HG02623 (cell line): ENCODE measurements at regions not wholly inside any gene's neighbourhood (a gene's known extent, or its start where the extent isn't known, plus 50 kb on each side); places are given as distances from the start of the nearest gene placed in this dataset.

Experiments
- ATAC-seq: cut with Tn5 transposase; IDR thresholded peaks from one replicate; pipeline ENCODE4 v1.9.1; 2021; ENCODE audit warnings: moderate library complexity; ENCODE audit not compliant: unreplicated experiment

- no peak for ATAC-seq
These were observed 204.2 kb upstream of the FOXF1 start for GRCh38 chr16:86306011-86306644.

DNA sequence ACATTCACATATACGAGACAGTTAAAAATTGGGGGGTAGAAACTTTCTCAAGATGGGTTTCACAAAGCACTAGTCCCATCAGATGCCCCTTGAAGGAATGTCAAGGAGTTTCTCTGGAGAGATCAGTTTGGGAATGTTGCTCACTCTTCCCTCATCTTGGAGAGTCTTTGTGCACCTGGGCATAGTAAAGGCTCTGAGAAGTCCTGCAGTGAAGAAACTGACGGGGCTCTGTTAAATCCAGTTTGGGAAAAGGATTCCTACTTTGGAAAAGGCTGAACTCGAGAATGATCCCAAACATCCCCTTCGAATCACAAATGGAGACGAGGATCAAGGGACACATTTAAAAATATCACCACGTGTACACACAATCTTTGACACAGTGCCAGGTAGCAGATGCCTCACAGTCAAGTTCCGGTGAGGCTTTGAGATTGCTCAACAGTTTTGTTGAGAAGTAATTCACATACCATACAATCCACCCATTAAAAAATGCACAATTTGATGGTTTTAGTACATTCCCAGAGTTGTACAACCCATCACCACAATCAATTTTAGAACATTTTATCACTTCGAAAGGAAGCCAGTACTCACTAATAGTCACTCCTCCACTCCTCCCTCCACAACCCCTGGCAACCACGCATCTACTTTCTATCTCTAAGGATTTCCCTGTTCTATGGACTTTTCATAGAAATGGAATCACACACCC, 203.4 kb upstream of the FOXF1 start:
- ATAC-seq = no peak

DNA sequence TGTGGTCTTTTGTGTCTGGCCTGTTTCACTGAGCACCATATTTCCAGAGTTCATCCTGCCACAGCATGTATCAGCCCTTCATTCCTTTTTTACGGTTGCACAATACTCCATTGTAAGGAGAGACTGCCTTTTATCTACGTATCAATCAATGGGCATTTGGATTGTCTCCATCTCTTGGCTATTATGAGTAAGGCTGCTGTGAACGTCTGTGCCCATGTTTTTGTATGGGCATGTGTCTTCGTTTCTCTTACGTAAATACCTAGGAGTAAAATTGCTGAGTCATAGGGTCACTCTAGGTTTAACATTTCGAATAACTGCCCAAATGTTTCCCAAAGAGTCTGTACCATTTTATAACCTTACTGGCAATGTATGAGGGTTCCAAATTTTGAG, 202.8 kb upstream of the FOXF1 start:
- no peak for ATAC-seq

- ATAC-seq = no peak
These were observed 201.8 kb upstream of the FOXF1 start for GRCh38 chr16:86308514-86308913.

DNA sequence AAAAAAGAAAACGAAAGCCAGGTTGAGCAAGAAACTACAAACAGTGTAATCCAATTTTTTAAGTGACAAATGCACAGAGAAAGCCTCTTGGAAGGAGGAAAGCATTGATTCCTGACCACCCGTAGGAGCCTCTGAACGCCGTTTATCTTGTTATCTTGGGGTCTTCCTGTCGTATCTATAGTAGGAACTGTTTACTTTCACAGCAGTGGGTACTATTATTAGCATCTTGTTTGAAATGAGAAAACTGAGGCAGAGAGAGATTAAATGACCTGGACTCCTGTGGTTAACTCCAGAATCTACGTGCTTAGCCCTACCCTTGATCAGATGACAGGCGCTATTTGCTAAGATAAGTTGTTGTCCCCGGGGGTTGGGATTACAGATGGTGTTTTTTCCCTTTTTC, 196.7 kb upstream of the FOXF1 start:
- no peak for ATAC-seq

GRCh38 chr16:86314402-86315025, 195.8 kb upstream of the FOXF1 start:
- no peak for ATAC-seq

DNA sequence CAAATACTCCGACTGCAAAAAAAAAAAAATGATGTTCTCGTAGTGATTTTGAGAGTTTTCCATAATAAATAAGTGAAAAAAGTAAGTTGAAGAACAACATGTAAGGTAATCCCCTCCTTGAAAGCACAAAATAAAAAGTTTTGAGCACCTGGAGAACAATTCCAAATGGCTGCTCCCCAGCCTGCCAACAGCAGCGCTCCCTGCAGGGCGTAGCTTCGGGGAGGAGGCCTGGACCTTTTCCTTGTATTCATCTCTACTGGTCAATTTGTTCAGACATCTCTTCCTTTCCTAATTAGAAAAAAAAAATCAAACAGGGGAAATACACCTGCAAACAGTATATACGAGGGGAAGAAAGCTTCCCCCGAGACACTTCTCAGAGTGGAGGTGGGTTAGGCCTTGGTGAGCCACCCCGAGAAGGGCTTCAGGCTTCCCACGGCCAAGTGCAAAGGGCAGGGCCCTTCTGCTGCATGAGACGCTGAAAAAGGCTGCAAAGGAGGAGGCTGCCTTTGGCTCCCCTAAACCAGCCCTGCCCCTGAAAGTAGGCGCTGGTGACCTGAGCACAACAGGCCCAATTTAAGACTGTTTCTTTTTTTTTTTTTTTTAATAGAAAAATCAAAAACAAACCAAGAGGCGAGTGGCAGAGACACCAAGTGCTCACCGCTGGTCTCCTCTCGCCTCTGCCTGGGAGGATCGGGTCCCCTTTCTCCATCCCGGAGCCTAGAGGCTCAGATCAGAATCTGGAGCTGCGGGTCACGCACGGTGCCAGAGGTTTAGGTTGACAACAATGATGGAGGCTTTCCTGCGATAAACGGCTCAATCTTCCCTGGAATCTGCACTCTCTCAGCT, 193.1 kb upstream of the FOXF1 start:
- ATAC-seq = no peak

GRCh38 chr16:86317813-86318650, 192.3 kb upstream of the FOXF1 start:
- ATAC-seq = no peak

DNA sequence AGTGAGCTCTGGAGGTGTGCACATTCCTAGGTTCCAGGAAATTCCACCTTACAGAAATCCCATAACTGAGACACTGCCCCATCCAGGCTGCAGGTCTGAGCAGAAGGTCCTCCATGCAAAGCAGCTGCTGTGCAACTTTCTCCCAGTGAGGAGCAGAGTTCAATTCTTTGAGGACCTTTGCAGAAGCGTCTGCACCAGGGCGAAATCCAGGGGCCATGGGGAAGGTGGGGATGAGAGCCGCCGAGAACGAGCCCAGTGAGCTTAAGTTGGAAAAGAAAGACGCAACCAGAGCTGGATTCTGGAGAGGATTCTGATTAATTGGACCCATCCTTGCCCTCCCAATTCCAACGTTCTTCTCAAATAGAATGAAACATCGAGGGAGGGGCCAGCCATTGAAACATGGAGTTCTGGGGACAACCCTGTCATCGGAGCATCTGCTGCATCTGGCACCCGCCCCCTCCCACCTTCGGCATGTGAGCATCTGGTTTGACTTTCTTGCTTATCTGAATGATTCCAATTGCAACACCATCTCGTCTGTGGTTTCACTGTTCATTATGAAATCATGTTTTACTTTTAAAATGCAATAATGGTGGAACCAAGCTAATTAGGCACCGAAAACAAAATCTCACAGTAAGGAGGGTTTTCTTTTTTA, 190.6 kb upstream of the FOXF1 start:
- ATAC-seq = no peak

DNA sequence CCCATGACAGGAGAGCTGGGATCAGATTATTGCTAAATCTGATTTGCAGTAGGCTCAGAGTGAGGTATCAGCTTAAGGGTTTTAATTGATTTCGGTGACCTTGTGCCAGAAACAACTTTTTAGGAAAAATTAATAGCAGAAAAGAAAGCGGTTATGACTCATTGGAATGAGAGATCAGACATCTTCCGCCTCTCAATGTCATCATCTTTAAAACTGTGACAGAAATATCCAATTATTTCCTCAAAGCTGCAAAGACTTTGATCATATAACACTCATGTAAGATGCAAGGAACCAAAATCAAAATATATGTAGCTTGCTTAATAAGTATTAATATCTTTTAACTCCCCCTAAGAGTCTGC, 190.1 kb upstream of the FOXF1 start:
- ATAC-seq = no peak

GRCh38 chr16:86321491-86321890, 188.8 kb upstream of the FOXF1 start:
- ATAC-seq = no peak

- ATAC-seq = no peak
These were observed 188.0 kb upstream of the FOXF1 start for GRCh38 chr16:86322283-86322682.

DNA sequence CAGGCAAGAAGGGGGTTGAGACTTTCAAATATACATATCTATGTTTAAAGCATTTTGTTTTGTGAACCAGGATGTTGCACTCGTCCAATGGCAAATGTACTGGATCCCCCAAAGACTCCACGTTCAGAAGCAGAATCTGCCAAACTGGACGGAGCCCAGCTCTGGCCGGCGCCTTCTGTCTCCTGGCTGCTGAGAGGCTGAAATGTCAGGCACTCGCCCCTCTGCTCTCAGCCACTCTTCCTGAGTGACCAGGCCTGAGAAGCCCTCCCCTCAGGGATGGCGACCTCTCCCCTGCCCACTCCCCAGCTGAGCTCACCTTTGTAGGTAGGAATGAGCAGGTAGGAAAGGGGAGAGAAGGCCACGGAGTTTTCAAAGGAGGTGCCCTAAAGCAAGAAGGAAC, 187.5 kb upstream of the FOXF1 start:
- no peak for ATAC-seq

GRCh38 chr16:86324320-86324719, 186.0 kb upstream of the FOXF1 start:
- ATAC-seq = no peak

DNA sequence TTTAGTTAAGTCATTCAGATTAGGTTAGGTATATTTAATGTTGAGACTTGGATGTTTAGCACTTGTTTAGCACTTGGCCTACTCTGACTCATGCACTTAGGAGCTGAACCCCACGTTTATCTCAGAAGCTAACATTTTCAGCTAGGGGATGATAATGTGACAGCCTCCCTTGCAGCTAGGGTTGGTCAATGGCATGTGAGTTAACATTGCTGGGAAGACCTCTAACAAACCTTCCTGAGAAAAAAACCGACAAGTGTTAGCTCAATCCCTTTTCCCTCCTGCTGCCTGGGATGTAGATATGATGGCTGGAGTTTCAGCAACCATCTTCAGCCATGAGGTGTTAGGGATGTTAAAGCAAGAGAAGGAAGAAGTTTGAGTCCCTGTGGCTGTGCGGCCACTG, 185.0 kb upstream of the FOXF1 start:
- no peak for ATAC-seq

- no peak for ATAC-seq
These were observed 184.4 kb upstream of the FOXF1 start for GRCh38 chr16:86325895-86326294.

- ATAC-seq = no peak
These were observed 183.0 kb upstream of the FOXF1 start for GRCh38 chr16:86327321-86327720.

DNA sequence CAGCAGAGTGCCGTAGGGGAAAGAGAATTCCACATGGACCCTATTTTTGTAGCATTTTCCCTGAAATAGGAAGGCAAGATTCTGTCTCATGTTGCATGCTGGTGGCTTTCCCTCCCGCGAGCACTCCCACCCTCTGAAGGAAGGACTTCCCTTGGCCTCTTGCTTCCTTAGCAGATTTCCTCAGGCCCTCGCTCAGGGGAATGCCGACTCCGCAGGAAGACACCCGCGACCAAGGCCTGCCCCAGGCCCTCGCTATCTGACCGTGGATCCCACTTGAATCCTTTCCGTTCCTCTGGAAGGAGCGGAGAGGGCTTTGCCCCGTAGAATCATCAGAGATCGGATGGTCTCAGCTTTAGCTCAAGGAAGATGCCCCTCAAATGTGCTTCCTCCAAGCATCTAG, 179.4 kb upstream of the FOXF1 start:
- no peak for ATAC-seq

DNA sequence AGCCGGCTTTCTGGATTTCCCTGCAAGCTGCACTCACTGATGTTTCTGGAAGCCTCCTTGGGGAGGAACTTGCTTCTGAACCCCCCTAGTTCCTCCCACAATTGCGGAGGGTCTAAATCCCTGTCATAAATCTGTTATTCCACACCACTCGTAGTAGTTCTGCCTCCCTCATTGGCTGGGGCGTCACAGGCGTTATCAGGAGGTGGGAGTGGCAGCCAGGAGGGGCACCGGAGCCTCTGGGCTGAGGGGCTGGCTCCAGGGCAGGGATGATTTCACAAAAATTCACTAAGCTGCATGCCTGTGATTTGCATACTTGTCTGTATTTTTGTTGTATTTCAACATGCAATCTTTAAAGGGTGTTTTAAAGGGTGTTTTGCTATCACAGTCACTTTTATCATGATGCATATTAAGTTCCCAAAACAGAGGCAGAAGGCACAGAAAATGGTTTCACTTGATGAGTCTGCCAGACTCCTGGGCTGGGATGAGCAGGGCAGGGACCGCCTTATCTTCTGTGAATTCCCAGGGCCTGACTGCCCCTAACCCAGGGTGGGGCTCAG, 176.2 kb upstream of the FOXF1 start:
- ATAC-seq = no peak
